Tongue (tissue), 1 donor: ENCODE measurements at regions not wholly inside any gene's neighbourhood (a gene's known extent, or its start where the extent isn't known, plus 50 kb on each side); places are given as distances from the start of the nearest gene placed in this dataset.

Experiments
- DNase-seq: peaks from one replicate; pipeline ENCODE4 v3.0.0-alpha.2; 2015

DNA sequence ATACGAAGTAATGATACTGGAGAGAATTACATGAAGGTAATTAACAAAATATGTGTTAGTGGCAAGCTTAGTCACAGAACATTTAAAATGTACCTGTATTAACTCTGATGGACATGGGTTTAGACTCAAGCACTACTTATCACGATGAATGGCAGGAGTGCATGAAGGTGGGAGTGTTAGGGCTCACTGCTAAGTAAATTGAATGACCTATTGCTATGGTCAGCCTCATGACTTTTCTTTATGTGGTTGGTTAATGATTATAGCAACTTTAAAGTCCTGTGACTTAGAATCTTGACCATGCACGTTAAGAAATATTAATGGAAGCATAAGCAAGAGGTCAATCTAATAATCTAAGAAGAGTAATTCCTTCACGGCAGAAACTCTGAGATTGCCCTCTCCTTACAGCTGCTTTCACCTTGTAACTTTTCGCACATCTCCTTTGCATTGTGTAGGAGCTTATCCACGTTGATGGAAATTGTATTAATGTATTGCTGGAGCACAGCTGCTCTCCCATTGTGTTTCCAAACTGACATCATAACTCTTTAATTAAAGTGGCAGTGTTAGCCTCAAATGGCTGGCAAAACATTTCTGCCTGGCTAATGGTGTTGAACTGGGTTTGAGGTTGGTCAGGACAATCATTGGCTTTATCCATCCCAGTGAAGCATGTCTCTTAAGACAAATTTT lies 114.5 kb downstream of the RXFP2 start:
- DNase-seq = no peak

DNA sequence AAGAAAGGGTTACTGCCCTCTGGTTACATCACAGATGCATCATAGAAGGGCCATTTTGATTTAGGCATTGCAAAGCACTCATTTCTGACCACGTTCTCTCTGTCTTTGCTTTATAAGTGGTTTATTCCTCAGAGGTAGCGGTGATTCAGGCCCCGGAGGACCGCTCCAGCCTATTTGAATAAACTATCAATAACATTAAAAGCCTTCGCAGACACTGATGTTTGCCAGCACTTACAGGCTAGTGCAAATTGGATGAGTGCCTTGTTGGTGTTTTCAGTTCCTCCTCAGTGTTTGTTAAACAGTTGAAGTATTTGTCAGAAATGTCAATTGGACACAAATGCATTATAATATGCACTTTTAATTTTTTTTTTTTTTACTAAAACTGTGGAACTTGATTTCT lies 120.2 kb downstream of the RXFP2 start:
- DNase-seq = no peak

- DNase-seq = no peak
Observed at GRCh38 chr13:31860002-31860401, 120.7 kb downstream of the RXFP2 start.

DNA sequence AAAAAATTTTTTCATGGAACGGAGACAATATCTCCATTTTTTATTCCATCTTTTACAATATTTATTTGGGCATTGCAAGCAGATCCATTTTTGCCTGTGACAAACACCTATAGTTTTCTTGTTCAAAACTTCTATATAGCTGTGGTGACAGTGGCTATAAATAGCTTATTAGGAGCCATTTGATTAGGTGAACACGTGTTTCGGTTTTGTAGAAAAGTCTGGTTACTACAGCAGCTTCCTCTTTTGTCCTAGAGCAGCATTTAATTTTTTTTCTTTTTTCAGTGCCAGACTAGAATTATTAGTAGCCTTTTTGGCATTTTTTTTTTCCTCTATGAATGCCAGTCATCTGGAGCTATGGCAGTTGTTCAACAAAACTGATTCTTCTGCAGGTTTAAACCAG lies 123.5 kb downstream of the RXFP2 start:
- DNase-seq = no peak

- DNase-seq = no peak
Observed at GRCh38 chr13:31864307-31864706, 125.0 kb downstream of the RXFP2 start.

DNA sequence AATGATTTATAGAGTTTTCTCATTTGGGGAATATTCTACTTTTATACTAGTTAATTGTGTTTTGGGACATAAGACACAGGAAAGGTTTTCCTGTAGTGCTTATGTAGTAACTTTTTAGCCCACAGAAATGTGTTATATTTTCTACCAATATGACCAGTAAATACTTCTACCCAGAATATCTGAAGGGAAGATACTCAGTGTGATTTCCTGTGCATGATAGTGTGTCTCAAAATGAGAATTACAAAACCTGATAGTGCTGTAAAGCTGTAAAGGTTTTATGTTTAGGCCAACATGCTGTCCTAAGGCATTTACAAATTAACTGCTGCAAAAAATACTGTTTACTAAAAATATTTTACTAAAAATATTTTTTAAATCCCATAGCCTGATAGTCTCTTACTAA lies 126.8 kb downstream of the RXFP2 start:
- no peak for DNase-seq

GRCh38 chr13:31867709-31868108 lies 128.4 kb downstream of the RXFP2 start:
- no peak for DNase-seq

GRCh38 chr13:31869582-31869981 lies 130.3 kb downstream of the RXFP2 start:
- no peak for DNase-seq

DNA sequence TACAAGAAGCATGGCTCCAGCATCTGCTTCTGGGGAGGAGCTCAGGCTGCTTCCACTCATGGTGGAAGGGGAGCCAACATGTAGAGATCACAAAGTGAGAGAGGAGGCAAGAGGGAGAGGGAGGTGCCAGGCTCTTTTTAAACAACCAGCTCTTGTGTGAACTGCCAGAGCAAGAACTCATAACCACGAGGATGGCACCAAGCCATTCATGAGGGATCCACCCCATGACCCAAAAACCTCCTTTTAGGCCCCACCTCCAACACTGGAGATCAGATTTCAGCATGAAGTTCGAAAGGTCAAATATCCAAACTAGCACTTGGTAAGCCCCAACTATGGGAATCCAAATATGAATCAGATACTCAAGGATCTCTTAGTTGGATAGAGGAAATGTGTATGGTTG lies 131.2 kb downstream of the RXFP2 start:
- DNase-seq = no peak

DNA sequence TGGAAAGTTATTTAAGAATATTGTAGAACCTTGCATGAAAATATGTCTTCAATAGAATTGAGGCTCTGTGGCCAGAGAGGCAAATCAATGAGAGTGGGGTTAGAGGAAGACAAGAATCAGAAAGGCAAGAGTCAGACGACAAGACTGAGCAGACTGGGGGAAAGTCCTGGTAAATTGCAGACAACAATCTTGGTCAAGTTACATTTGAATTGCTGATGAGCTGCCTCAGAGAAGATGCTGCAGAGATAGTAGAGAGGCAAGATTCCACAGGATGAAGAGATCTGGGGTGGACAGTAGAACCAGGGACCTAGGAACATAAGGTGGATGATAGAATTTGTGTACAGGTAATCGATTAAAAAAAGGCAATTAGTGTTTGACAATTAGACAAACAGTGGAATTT lies 133.8 kb downstream of the RXFP2 start:
- DNase-seq = no peak

DNA sequence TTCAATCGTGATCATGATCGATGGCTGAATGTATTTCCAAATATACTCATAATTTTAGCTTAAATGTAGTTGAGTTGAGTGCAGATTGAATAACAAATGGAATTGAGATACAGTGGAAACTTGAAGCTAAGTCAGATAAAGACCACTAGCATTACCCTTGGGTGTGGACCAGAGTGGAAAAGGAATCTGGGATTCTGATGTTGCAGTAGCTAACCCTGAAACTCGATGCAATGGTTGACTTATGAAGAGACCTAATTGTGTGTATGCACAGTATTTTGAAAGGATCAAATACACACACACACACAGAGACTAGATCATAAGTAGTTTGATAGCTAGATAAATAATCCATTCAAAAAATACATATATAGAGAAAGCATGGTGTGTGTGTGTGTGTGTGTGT lies 135.8 kb downstream of the RXFP2 start:
- DNase-seq = no peak

GRCh38 chr13:31878052-31878451 lies 138.7 kb downstream of the RXFP2 start:
- no peak for DNase-seq

- DNase-seq = no peak
Observed at GRCh38 chr13:31878495-31878894, 139.2 kb downstream of the RXFP2 start.

DNA sequence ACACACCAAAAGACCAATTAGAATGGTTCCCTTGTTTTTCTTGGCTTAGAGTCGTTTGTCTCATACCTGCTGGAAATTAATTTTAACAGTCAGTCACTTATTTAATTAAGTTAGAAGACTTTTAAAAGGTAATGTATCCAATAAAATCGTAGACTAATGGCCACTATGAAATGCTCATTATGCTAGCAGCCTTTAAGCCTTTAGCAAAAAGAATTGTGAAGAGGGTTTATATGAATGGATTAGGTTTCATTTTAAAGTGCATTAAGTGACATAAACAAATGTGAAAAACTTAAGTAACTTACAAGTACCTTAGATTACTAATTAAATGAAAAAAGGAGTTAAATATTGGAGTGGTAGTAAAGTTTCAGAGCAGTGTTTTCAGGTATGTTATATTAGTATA lies 139.6 kb downstream of the RXFP2 start:
- no peak for DNase-seq

- DNase-seq = no peak
Observed at GRCh38 chr13:31880851-31881494, 141.6 kb downstream of the RXFP2 start.

DNA sequence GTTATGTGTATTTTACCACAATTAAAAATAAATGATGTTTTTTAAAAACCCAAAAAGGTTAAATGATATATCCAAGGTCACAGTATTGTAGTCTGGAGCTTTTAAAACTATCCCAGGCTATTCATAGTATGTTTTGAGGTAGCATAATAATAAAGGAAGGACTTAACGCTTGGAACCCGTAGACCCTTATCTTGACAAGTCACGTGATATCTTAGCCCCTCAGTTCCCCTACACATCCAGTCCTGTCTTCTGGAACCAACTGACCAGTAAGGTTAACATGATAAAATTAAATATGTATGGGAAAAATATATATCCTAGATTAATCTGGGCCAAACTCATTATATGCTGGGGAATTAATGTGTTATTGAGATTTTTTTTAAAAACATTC lies 142.2 kb downstream of the RXFP2 start:
- no peak for DNase-seq

- no peak for DNase-seq
Observed at GRCh38 chr13:31882794-31883193, 143.5 kb downstream of the RXFP2 start.

GRCh38 chr13:31884556-31884955 lies 145.2 kb downstream of the RXFP2 start:
- no peak for DNase-seq

GRCh38 chr13:31885994-31886393 lies 145.6 kb upstream of the FRY start:
- peak; percentile 57 for DNase-seq

DNA sequence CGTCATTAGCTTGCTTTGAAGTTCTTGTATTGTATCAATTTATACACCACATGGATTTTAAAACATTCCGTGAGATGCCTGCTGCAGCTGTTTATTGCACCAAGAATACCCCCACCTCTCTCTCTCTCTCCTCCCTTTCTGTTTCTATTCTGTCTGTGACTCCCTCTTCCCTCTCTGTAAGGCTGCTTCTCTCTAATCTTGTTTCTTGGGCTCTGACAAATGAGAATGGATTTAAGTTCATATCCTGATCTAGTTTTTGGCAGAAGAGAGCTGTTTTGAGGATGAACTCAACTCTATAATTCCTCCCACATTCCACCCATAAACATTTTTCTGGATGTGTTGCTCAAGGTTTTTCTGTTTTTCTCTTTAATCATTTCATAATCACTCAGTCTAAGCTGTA lies 144.3 kb upstream of the FRY start:
- no peak for DNase-seq

DNA sequence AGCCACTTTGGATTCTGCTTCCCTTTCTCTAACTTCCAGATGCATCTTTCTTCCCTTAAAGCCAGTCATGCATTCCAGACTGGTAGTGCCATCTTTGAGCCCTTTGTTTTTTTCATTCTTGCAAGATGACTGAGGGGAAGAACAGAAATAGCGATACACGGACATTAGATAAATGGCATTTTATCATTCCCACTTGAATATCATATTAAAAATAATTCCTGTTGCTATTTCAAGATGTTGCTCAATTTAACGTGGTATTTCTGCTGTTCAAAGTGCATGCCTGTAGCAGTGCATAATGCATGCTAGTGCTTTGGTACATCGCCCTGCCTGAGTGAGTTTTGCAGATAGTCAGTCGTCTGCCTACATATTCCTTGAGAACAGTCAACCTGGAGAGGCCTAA lies 140.6 kb upstream of the FRY start:
- DNase-seq = no peak

DNA sequence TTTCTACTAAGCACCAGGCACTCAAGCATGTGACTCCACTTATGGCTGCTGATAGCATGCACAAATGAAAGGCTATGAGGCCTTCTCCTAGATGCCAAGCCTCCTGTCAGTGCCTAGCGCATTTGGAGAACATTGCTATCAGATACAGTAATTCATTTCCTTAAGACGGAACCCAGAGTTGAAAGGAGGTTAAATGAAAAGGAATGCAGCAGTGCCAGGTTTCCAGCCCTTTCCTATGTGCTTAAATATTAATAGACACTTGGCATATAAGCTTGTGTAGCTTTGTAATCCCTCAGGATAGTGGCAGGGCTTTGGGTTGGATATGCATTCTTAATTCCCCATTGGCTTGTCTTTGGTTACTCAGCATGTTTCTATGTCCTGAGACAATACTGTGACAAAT lies 140.1 kb upstream of the FRY start:
- DNase-seq = peak; percentile 55

GRCh38 chr13:31894931-31895330 lies 136.6 kb upstream of the FRY start:
- no peak for DNase-seq

DNA sequence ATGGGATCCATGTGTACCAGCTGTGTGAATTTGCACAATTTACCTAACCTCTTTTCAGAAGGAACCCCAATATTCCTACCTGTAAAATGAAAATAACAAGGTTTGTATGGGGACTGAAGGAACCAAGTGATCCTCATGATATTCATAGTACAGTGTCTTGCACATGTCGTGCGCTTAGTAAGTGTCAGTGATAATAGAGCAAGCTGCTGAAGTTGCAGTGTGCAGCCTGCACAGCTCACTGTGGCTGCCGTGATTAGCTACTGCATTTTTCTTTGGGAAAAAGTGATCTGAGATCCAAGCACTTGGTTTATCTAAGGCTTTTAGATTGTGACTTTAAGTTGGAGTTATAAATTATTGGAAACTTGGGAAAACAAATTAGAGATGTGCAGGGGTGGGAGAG lies 135.9 kb upstream of the FRY start:
- no peak for DNase-seq

- DNase-seq = no peak
Observed at GRCh38 chr13:31896427-31896826, 135.1 kb upstream of the FRY start.
